Adrenal gland (tissue), 9 donors: ENCODE measurements at regions not wholly inside any gene's neighbourhood (a gene's known extent, or its start where the extent isn't known, plus 50 kb on each side); places are given as distances from the start of the nearest gene placed in this dataset.

ENCODE experiments used
- DNase-seq, 7 donors: peaks; one replicate each; pipeline ENCODE4 v3.0.0-alpha.2; 2019 to 2020
- H3K27ac ChIP-seq, 5 donors: fragments of 200-600 bp; sonication (generic) in 4 of 5; 1 replicate in 3 of 5; 2 replicates in 2 of 5; pipeline versions ENCODE4 v1.5.1 to v1.8.0; 2016 to 2020; ENCODE audit warnings: mild to moderate bottlenecking in 1 of 5
- H3K27me3 ChIP-seq: fragments of 200-600 bp; 2 replicates; pipeline ENCODE4 v1.8.0; 2021
- H3K36me3 ChIP-seq, 2 donors: fragments of 200-600 bp; replicated peaks in 1 of 2; 1 replicate in 1 of 2; 2 replicates in 1 of 2; pipeline versions ENCODE4 v1.5.1 to v1.8.0; 2018 to 2022
- H3K4me1 ChIP-seq, 2 donors: fragments of 200-600 bp; replicated peaks in 1 of 2; 1 replicate in 1 of 2; 2 replicates in 1 of 2; pipeline versions ENCODE4 v1.5.1 to v1.8.0; 2018 to 2021
- H3K4me3 ChIP-seq, 4 donors: fragments of 200-600 bp; sonication (generic) in 3 of 4; one replicate each; pipeline ENCODE4 v1.5.1; 2016 to 2018
- H3K9me3 ChIP-seq, 3 donors: fragments of 200-600 bp; sonication (generic) in 1 of 3; replicated peaks in 1 of 3; 1 replicate in 2 of 3; 2 replicates in 1 of 3; pipeline versions ENCODE4 v1.5.1 to v1.8.0; 2016 to 2021
- POLR2A ChIP-seq, 2 donors: fragments of 450-650 bp; IDR thresholded peaks; one replicate each; pipeline ENCODE4 v1.6.1; 2017; ENCODE audit warnings: antibody characterized with exemption in 2 of 2, mild to moderate bottlenecking in 2 of 2, moderate library complexity in 1 of 2
- WGBS, 4 donors: extraction: QIAGEN DNeasy Blood & Tissue Kit in 2 of 4; methylation state at CpG; one replicate each; pipeline versions ENCODE4 v1.1.5 to v1.1.7; 2013 to 2017; 5-methylcytosine and 5-hydroxymethylcytosine counted together
- intact Hi-C, 2 donors: fragments of 100-400 bp; cut with DNase I; formaldehyde crosslinking; loops; one replicate each; pipeline versions ENCODE4 v1.14.1 to v1.15.0; 2022 to 2023
- TF ChIP-seq, protein P1 (sequence below), 6 experiments: fragments of 450-650 bp in 4 of 6; fragments of 200-600 bp in 2 of 6; sonication (generic) in 1 of 6; IDR thresholded peaks; 1 replicate in 5 of 6; 2 replicates in 1 of 6; pipeline versions ENCODE4 v1.5.1 to v1.8.0; 2016 to 2021; ENCODE audit warnings: antibody characterized with exemption in 6 of 6, mild to moderate bottlenecking in 2 of 6, moderate library complexity in 1 of 6
- donor health status: healthy with polysubstance abuse.
- donor health status: Bipolar disorder and iron deficiency.
- donor health status: DM: yes; HTN: yes; CAD: no.
- donor health status: DM: no; HTN: no; CAD: no.
- donor health status: DM: no; HTN: no; CAD: no.

GRCh38 chr7:109951565-109951928, 1139.4 kb upstream of the LRRN3 start:
- no peak overlapping the region for H3K4me3 ChIP-seq
- H3K4me1 ChIP-seq, result no peaks in the 10 kb centered on the region
- intact Hi-C loops, result no loop called here
- no peaks in the 10 kb centered on the region for H3K36me3 ChIP-seq
- TF ChIP-seq POLR2A (IDR thresholded peaks at IDR 0.05), result no peak
- TF ChIP-seq, protein P1, sequence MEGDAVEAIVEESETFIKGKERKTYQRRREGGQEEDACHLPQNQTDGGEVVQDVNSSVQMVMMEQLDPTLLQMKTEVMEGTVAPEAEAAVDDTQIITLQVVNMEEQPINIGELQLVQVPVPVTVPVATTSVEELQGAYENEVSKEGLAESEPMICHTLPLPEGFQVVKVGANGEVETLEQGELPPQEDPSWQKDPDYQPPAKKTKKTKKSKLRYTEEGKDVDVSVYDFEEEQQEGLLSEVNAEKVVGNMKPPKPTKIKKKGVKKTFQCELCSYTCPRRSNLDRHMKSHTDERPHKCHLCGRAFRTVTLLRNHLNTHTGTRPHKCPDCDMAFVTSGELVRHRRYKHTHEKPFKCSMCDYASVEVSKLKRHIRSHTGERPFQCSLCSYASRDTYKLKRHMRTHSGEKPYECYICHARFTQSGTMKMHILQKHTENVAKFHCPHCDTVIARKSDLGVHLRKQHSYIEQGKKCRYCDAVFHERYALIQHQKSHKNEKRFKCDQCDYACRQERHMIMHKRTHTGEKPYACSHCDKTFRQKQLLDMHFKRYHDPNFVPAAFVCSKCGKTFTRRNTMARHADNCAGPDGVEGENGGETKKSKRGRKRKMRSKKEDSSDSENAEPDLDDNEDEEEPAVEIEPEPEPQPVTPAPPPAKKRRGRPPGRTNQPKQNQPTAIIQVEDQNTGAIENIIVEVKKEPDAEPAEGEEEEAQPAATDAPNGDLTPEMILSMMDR (IDR thresholded peaks at IDR 0.05), result no peak
- H3K27ac ChIP-seq, result no peak overlapping the region
- no peaks in the 10 kb centered on the region for H3K27me3 ChIP-seq
- no peaks in the 10 kb centered on the region for H3K9me3 ChIP-seq
- 46 to 65% (median 58%) methylated on average over 4 of the region's 4 CpGs for WGBS, 4 donors
- DNase-seq, result no peak

DNA sequence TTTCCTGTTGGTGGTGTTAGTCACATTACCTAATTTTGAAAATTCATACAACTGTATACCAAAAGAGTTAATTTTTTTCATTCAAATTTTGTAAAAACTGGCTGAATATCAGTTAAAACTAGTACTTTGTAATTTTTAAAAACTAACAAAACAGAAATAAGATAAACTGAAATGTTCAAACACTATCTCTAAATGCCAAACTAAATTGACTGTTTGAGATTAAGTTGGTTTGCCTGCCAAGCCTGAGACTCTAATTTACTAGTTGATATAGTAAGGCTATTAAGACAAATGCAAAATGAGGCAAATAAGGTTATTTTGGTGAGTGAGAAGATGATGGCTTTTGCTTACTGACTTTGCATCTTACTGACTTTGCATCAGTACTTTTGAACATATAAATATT, 1134.9 kb upstream of the LRRN3 start:
- Histone ChIP-seq H3K27me3 (no peaks in the 10 kb centered on the region), H3K4me1 (no peaks in the 10 kb centered on the region), H3K36me3 (no peaks in the 10 kb centered on the region), H3K4me3 (no peak overlapping the region), H3K9me3 (no peaks in the 10 kb centered on the region), H3K27ac (no peak overlapping the region)
- no peak for TF ChIP-seq POLR2A (IDR thresholded peaks at IDR 0.05)
- TF ChIP-seq, protein P1 (IDR thresholded peaks at IDR 0.05), result no peak
- DNase-seq, result no peak
- intact Hi-C loops, result no loop called here

DNA sequence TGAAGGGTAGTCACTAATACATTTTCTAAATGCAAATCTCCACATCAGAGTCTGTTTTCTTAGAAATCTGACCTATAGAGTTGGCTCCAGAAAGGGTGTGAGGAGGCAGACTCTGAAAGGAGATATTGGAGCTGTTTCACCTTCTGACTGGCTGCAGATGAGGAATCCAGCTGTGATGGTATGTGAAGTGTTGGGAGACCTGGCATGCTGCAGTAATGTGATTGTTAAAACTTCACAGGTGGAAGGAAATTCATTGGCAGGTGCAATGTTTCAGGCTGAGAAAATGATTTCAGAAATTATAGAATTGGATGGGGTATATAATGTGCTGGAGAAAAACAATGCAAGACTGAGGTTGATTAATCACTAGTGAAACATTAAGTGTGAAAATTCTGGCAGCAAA, 1134.0 kb upstream of the LRRN3 start:
- Histone ChIP-seq H3K27me3 (no peaks in the 10 kb centered on the region), H3K4me3 (no peak overlapping the region), H3K27ac (no peak overlapping the region), H3K9me3 (no peaks in the 10 kb centered on the region), H3K36me3 (no peaks in the 10 kb centered on the region), H3K4me1 (no peaks in the 10 kb centered on the region)
- DNase-seq, result no peak
- TF ChIP-seq POLR2A (IDR thresholded peaks at IDR 0.05), result no peak
- TF ChIP-seq, protein P1 (IDR thresholded peaks at IDR 0.05), result no peak
- intact Hi-C loops, result no loop called here

DNA sequence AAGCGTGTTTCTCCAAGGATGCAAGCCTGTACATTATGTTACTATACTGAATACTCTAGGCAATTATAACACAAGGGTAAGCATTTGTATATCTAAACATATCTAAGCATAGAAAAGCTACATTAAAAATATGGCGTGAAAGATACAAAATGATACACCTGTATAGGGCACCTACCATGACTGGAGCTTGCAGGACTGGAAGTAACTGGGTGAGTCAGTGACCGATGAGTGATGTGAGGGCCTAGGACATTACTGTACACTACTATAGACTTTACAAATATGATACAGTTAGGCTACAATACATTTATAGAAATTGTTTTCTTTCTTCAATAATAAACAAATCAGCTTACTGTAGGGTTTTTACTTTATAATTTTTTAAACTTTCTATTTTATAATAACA, 1127.2 kb upstream of the LRRN3 start:
- intact Hi-C loops, result no loop called here
- TF ChIP-seq, protein P1 (IDR thresholded peaks at IDR 0.05), result no peak
- no peak for TF ChIP-seq POLR2A (IDR thresholded peaks at IDR 0.05)
- no peaks in the 10 kb centered on the region for H3K9me3 ChIP-seq
- no peak overlapping the region for H3K27ac ChIP-seq
- H3K4me3 ChIP-seq, result no peak overlapping the region
- DNase-seq, result no peak
- H3K4me1 ChIP-seq, result no peaks in the 10 kb centered on the region
- 91 to 96% (median 92%) methylated on average over 3 of the region's 3 CpGs for WGBS, 4 donors
- H3K27me3 ChIP-seq, result no peaks in the 10 kb centered on the region
- H3K36me3 ChIP-seq, result no peaks in the 10 kb centered on the region
